ENCODE measurements at regions not wholly inside any gene's neighbourhood (a gene's known extent, or its start where the extent isn't known, plus 50 kb on each side); places are given as distances from the start of the nearest gene placed in this dataset.
"Not testable (repeated sequence)": the region's sequence is repeated elsewhere in the genome, so short reads cannot be mapped to it uniquely, and the experiment has no call there.

- TF ChIP-seq ZNF407 (IDR thresholded peaks at IDR 0.05; ENCODE audit: low read depth) (no peak), TFE3 (CRISPR knock-in tag; IDR thresholded peaks at IDR 0.05) (no peak)
These were observed 376.2 kb downstream of the CDH10 start (continued) for GRCh38 chr5:24268482-24269056.

- H3K4me3 ChIP-seq; POLR2A ChIA-PET; H3K27ac ChIP-seq (ENCODE audit: extremely low read depth, low read depth, low read length); H3K4me1 ChIP-seq (replicated peaks in 1 of 2; ENCODE audit: control insufficient read depth in 2 of 2, insufficient read depth in 2 of 2, low read length in 2 of 2); FAIRE-seq; H2AFZ ChIP-seq (ENCODE audit: low read depth, low read length); DNase-seq (ENCODE audit: extremely low read depth in 1 of 4, low spot score in 3 of 4); H3K9me1 ChIP-seq (ENCODE audit: control insufficient read depth, insufficient read depth, low read length); H3K79me2 ChIP-seq (ENCODE audit: control insufficient read depth, insufficient read depth, low read length); H3K27me3 ChIP-seq (ENCODE audit: control insufficient read depth in 2 of 2, insufficient read depth in 2 of 2, low read length in 2 of 2); H3K9ac ChIP-seq (ENCODE audit: insufficient read depth in 1 of 2, low read depth in 2 of 2, low read length in 2 of 2); BruUV-seq (replicated peaks); intact Hi-C loops (cut with micrococcal nuclease); H3K4me2 ChIP-seq (ENCODE audit: insufficient read depth, low read length); CTCF ChIA-PET (ENCODE audit: low intra/inter-chr PET ratio); in situ Hi-C loops (cut with MboI); H4K20me1 ChIP-seq (replicated peaks; ENCODE audit: control insufficient read depth, insufficient read depth, low read length); H3K9me3 ChIP-seq (replicated peaks; ENCODE audit: control insufficient read depth, insufficient read depth, low read depth, low read length); ATAC-seq; H3K36me3 ChIP-seq (ENCODE audit: control insufficient read depth, insufficient read depth, low read length): not testable (repeated sequence)
- 3% methylated on average over 5 of the region's 5 CpGs for WGBS (ENCODE audit: insufficient coverage, low coverage, missing lambda C conversion rate)
These were observed 373.1 kb downstream of the CDH10 start for GRCh38 chr5:24271702-24272118.
